NCI-H526 treated with DMSO at 0.1 percent for 48 hours (cell line): ENCODE measurements at regions not wholly inside any gene's neighbourhood (a gene's known extent, or its start where the extent isn't known, plus 50 kb on each side); places are given as distances from the start of the nearest gene placed in this dataset.
"Not testable (repeated sequence)": the region's sequence is repeated elsewhere in the genome, so short reads cannot be mapped to it uniquely, and the experiment has no call there.

ENCODE experiments used
- DNase-seq: peaks from one replicate; lab custom pipeline; 2025; lab: John Stamatoyannopoulos, UW

DNA sequence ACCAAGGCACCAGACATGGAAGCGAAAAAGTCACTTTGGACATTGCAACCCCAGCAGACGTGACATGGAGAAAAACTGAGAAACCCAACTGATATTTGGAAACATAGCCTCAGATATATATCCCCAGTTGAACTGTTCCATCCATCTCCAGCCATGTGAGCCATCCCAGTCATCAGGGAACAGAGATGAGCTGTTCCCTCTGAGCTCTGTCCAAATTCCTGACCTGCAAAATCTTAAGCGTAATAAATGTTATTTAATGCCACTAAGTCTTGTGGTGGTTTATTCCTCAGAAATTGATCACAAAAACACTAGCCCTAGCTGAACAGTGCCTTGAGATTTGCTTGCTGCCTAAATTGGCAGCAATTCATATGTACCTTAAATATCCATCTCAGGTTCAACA, 182.8 kb downstream of the NRP2 start:
- DNase-seq: no peak

DNA sequence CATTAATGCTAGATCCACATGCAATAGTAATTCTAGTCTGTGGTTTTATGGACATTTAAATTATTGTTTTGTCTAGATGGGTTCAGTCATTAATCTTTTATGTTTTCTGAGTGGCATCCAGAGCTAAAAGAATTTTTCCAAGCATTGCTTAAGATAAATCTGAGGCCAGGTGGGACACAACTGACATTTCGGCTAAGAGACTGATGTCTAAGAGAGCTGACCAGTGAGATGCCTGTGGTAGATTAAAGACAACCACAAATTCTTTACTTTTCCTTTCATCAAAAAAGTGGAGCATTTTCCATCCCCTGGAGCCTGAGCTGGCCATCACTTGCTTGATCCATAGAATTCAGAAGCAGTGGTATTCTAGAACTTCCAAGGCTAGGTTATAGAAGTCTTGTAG, 182.2 kb downstream of the NRP2 start:
- DNase-seq: no peak

DNA sequence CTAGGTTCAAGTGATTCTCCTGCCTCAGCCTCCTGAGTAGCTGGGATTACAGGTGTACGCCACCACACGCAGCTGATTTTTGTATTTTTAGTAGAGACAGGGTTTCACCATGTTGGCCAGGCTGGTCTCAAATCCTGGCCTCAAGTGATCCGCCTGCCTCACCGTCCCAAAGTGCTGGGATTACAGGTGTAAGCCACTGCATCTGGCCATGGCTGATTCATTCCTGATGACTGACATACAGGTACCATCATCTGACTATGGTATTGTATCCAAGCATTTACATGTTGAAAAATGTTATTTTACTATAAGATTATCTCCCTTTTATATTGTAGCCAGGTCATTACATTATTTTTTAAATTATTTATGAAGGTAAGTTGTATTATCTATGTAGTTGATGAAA, 180.5 kb downstream of the NRP2 start:
- DNase-seq: not testable (repeated sequence)

DNA sequence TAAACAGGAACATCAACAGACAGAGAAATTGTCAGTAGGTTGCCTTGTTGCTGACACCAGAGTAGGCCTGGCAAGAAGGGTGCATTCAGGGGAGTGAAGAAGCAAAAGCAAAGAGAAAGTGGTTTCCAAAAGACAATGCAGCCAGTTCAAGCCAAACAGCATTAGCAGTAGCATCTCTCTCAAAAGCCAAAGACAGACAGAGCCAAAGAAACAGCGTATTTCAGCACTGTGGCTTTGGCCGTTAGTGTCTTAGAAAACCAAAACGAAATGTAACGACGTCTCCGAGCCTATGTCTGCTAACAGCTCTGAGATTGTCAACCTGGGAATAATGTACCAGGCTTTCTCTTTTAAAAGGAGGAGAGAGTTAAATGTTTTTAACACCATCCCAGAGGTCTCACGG, 178.6 kb downstream of the NRP2 start:
- DNase-seq: no peak

DNA sequence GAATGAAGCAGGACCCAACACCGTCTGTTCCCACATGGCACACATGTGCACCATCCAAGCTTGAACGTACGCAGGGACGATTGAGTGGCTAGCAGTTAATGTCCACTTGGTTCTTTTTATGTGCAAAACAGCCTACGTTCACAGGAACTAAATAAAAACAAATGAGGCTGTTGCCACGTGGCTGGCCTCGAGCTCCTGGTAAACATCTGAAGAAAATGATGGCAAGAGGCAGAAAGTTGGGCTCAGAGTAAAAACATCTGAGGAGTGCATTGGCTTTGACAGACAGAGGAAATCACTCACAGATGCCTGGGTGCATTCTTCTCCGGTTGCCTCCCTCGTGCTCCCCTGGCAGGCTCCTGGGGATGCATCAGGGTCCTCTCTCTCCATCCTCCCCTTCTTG, 177.9 kb downstream of the NRP2 start:
- DNase-seq: no peak

DNA sequence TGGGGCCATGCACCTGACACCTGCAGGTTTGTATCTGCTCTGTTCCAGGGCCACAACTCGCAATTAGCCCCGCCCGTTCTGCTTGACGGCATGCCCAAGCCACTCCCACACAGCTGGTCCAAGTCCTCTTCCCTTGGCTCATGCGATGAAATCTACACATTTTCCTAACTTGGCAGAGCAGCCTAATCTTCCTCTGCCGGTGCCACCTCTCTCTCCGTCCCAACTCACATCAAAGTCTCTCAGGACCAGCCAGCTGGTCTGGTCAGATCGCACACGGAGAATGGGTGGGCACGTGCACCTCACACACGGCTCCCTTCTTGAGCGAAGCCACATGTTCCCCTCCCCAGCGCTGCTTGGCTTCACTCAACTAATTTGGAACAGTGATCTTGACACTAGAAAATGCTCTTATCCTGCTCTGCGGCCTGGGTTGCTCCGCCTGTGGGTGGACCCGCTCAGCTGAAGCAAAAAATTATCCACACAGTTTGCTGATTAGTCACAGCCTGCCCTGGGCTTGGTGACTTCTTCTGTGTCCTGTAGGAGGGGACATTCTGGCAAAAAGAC, 176.7 kb downstream of the NRP2 start:
- DNase-seq: no peak

DNA sequence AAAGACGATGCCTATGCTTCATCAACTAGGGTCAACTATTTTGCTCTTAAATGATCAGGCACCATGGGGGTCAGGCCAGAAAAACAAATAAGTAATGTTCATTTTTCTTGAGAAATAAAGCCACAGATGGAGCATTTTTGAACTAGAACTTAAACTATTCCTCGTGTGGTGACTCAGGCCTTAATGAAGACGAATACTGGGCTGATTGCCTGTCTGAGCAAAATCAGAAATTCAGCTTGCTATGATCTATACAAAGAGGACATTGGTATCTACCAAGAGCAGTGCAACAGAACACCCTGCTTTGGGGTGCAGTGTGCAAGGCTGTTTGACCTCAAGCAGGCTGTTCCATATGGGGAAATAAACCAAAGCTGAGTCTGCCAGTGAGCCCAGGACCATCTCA, 176.0 kb downstream of the NRP2 start:
- DNase-seq: no peak

DNA sequence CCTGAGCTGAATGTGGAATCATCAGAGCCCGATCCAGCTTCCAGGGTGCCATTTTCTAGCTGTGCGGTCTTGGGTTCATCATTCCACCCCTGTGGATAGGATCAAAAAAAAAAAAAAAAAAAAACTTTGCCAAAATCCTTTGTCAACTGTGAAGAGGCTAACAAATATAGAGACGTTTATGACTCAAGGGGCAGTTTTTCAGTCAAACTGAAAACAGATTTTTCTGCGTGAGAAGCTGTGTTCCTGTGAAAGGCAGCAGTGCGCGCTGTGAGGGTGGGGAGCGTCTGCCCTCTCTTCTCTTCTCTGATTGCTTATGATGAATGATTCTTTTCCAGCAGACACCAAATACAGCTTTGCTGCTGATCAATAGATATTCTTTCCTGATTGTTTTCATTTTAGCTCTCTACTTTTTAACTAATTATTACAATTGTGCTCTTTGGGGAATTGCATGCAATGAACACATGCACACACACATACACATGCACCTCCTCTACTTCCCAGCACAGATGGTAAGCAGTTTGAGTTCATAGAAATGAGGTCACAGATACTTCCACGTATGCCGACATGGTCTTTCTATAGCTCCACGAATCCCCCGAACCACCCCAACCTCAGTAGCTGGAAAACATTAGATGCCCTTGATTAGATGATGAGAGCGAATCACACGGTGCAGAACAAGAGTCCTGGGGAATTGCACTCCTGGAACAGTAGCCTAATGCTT, 175.4 kb downstream of the NRP2 start:
- DNase-seq: no peak

DNA sequence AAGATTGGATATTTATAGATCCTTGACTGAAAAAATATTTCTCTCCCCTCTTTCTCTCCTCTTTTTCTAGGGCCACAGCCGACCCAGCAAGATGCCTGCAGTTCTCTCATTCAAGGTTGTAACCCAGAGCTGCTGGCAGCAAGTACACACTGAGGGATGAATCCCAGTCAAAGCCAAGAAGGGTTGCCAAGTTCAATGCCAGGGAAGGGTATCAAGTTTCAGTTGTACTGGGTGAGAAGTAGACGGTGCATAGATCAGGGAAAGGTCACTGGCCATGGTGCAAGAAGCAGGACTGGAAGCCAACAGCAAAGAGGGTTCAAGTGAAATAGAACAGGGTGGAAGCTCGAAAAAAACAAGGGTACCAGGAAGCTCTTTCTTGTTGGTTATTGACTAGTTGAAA, 170.2 kb downstream of the NRP2 start:
- no peak for DNase-seq

DNA sequence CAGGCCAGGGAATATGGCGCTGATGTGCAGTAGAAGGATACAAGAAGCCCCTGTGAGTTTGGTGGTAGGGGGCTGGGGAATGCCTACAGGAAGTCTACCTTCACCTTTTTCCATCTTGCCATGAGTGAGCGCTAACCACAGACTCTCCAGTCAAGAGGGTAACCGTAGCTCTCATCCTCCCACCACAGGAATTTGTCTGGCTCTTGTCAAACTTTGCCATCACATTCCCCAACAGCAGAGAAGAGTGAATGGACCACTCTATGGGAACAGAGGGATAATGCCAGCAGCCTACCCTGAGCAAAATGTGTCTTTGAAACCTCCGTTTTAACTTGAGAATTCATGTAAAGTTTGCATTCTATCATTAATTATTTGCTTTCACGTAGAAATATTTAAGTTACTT, 168.3 kb downstream of the NRP2 start:
- DNase-seq: no peak

DNA sequence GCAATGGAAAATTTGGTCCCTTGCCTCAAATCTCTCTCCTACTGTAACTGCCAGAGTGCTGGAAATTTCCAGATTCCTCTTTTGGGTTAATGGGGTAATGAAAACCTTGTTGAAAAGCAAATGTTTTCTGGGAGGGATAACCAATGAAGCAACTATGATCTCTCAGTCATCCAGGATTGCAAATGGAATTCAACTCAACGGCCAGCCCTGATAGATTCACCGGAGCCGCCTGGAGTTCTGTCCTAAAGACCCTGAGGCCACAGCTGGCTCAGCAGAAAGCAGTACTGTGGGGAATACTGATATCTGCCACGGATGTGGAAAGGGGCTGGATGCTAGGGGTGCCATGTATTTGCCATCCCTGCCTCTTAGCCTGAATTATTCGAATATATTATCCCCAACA, 167.8 kb downstream of the NRP2 start:
- DNase-seq: no peak

DNA sequence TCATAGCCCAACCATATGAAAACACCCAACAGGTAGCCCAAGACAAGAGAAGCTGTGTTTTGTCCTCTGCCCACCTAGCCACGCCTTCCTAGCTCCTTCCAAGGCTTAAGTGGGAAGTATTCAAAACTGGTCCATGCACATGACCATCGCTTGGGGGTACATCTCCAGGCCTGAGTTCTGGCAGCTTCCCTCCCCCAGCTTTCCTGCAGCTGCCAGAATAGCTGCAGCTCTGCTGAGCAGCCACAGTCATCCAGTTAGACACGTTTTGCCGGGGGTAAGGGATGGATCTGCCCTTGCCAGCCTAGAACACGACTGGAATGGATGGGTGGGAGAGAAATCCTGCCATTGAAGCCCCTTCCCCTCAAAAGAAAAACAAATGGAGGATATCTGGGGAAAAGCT, 166.8 kb downstream of the NRP2 start:
- DNase-seq: no peak

DNA sequence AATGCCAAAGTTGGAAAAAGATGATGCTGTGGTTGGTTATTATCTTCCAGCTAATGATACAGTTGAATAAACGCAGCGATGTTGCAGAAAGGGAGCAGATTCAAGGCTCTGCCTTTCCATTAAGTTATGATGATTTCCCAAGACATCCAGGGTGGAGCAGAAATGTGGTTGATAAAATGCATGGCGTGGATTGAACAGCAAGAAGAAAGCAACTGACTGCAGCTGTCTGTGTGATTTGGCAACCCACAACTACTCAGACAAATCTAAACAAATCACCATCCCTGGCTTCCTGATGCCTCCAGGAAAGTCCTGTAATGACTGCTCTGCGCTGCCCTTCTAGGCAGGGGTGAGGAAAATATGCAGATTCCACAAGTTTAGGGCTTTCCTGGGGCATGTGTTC, 166.3 kb downstream of the NRP2 start:
- no peak for DNase-seq
